Activated CD8-positive, alpha-beta memory T cell treated with anti-CD3 and anti-CD28 coated beads, Interleukin-2, amount 50 U/mL, for 24 hours (primary cell): ENCODE measurements at regions not wholly inside any gene's neighbourhood (a gene's known extent, or its start where the extent isn't known, plus 50 kb on each side); places are given as distances from the start of the nearest gene placed in this dataset.

Source experiments
- DNase-seq: peaks from one replicate; pipeline ENCODE4 v3.0.0-alpha.2; 2020; ENCODE audit errors: extremely low read depth

DNA sequence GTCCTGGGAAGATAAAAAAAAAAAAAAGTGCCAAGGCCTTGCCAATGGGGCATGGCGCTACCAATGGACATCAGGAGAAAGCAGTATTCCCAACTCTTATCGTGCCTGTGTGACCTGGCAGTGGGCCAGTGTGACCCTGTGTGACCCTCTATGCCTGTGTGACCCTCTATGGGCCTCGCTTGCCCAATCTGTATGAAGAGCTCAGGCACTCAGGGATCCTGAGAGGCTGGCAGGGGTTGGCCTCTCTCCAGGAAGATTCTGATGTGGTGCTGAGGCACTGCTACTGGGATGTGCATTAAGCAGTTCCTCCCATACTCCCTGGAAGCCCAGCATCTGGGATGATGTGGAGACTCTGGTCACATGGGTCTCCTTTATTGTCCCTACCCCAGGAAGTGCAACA, 179.2 kb downstream of the MACROH2A1 start:
- no peak for DNase-seq

DNA sequence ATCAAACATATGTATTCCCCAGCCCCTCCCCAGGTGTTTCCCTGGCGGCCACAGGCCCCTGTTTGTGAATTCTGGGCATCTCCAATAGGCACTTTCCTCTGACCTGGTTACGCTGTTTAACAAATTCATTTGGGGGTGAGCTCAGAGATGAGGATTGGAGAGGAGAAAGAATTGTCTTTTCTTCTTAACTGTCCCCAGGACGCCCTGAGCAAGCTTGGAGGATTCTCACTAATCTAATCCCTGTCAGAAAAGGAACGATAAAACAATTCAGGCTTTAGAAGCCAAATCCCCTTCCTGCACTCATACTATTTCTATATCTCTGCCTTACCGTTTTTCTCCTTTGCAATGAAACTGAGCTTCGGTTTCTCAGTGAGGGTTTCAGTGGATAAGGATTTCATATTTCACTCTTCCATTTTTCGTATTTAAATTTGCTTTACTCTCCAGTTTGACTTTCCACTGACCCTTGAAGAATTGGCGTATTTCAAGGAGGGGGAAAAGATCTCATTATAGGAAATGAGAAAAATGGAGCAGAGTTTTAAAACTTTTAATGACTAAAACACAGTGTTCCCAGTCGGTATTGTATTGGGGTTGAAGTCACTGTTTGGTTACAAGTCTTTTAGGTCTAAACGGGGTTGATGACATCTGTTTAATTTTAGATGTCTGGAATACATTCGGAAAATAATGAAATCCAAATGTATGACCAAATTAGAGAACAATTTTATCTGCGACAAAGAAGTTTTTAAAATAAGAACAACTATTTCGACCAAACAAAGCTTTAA, 180.1 kb downstream of the MACROH2A1 start:
- DNase-seq: no peak

DNA sequence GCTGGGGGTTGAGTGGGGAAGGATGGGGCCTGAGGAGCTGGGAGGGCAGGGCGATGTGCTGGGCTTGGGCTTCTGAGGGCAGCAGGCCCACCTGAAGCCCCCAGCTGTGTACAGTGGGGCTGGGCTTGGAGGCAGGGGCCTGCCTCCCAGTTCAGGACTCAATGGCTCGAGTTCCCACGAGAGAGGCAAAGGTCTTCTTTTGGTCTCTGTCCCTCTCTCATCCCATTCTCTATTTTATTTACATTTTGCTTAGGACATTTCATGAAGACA, 180.6 kb downstream of the MACROH2A1 start:
- DNase-seq: no peak

DNA sequence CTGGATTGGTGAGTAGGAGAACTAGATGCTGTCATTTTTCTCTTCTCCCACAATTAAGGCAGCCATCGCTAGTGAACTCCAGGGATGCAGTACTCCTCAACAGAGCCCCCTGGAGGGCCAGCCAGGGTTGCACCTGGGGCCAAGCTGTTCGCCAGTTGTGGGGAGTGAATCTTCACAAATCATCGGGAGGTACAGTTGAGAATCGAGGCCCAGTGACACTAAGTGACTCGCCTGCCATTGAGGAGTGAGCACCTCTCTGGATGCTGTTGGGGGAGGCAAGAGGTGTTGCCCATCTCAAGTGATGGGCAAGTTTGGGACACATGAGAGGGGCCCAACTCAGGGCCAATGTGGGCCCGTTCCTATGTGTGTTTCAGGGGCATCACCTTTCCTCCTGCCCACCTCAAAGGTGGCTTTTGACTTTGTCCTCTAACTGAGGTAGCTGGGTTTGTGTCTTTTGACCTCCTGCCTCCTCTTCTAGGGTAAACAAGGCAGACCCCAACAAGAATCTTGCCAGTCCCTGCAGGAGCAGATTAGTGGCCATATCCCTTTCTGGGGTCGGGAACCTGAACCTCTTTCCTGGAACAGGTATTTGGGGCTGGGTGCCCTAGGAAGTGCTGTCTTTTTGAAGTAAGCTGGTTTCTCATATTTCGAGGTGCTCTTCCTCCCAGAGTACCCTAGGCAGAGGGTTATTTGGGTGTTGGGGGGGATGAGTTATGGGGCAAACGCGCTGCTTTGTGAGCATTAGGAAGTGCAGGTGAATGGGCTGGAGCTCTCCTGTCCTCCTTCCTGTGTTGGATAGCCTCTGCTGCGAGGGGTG, 181.2 kb downstream of the MACROH2A1 start:
- DNase-seq: no peak

DNA sequence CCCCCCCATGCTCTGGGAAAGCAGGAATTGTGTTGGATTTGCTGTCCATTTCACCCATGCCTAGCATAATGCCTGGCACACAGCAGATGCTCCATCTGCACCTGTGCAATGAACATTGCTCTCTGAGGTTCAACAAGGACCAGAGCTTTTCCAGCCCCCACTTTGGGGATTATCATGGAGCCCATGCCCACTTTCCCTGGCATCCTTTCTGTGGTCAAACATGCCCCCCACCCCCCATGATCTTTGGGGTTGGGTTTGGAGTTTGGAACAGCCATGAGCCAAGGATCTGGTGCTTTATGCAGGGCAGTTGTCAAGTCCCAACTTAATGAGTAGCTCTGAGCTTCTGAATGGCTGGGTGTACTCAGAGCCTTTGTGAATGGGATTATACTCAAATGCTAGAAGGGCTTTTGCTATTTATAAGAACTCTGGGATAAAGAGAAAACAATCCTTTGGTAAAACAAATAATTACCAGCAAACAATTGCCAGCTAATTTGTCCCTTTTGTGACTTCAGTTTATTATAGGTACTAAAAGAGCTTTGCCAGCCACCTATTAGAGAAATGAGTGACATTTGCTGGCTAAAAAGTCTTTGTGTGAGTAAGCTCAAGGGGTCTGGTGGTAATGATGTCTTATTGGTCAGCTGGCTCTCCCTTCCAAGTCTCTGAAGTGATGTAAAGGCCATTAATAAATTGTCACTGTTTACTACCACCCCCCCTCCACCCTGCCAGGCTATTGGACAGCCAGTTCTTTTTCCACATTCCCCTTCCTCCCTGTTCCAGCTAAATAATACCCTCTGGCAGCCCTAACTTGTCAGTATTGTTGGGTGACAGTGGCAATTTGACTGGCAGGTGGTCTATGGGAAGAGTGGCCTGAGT, 182.3 kb downstream of the MACROH2A1 start:
- DNase-seq: no peak

DNA sequence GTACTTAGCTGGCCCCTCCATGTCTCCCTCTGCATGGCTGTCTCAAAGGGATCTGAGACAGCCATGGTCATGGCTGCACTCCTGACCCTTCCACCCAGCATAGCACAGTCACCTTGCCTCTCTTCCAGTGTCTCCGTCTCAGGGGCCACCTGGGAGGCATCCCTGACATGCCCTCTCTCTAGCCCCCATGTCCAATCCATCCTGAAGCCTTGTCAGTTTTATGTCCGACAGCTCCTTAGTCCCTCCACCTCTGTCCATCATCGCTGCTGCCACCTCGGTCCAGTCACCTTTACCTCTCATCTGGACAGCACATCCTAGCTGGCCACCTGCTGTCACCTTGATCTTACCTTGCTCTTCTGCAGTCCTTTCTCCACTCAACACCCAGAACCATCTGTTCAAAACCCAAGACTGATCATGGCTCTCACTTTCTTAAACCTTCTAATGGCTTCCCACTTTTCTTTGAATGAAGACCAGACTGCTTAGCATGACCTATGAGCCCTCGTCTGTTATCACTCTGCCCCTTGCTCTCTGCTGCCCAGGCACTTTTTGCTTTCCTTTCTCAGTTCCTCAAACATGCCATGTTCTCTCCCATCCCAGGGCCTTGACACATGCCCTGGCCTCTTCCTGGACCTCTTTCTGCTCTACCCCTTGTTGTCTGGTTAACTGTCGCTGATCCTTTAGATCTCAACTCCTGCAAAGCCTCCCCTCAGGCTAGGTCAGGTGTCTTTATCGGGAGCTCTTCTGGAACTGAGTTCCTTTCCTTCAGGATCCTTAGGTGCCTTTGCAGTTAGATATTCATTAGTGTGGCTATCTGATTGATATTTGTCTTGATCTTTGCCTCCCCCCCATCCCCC, 181.8 kb upstream of the PITX1 start:
- no peak for DNase-seq

DNA sequence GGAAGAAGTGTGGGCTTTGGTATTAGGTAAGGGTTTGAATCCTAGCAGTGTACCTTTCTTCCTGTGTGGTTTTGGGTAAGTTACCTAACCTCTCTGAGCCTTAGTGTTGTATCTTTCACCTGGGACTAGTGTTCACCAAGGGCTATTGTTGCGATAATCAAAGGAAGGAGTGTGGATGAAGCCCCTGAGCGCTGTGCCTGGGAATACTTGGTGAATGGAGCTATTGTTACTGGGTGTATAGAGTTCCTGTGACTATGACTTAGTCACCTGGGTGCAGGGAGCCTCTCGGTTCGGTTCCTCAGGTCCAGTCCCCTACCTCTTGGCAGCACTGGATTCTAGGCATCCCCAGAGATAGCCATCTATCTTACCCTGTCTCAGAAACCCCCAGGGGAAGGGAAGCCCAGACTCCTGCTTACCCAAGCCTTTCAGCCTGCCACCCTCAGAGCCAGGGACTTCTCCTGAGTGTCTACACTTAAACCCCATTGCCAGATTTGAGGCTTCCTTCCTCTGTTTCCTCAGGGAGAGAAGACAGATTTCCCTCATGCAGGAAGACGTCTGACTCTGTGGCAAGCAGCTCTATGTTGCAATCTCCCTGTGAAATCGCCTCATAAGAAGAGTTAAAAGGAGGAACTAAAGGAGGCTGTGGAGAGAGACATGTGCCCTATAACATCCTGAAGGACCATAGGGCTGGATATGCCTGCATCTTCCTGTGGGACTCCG, 181.0 kb upstream of the PITX1 start:
- no peak for DNase-seq

DNA sequence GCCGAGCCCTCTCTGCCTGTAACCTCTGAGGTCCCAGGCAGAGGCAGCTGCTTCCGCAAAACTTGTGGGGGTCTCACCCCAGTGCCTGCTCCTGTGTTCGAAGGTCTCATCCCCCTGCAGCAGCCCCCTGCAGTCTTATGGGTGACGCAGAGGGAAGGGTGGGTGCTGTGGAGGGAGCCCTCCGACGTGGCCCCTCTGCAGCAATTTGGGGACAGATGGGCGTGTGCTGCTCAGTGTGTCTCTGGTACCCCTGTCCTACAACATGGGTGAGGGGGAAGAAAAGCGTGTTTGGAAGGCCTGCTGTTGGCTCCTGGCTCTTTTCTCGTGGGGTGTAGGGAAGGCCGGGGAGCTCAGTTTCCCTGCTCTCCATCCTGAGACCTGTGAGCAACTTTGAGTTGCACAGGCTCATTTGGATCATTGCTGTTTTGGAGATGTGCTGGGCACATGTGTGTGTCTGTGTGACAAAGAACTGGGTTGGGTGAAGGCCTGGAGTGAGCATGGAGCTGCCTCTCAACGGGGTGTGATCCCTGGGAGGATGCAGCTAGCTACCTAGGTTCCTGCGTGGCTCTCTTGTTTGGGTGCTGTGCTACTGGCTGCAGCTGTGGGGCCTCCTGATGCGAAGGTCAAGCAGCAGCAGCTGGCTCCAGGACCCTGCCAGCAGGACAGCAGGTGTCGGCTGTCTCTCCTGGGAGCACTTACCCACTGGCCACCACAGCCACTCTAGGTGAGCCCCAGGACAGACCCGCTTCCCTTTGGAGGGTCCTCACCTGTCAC, 179.6 kb upstream of the PITX1 start:
- DNase-seq: no peak

DNA sequence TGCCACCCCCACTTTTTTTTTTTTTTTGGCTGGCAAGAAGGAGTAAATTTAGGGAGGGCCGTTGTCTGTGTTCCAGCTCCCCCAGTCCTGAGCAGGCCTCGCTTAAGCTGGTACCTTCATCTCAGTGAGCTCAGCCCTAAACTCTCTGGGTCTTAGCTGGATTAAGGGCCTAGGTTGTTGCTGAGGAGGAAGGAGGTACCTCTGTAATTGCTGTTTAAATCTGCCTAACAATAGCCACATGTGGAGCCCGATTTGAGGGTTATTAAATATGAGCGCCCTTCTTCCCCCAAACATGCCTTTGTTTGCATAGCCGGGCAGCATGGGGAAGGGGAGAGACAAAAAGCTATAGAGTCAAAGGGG, 179.0 kb upstream of the PITX1 start:
- no peak for DNase-seq

DNA sequence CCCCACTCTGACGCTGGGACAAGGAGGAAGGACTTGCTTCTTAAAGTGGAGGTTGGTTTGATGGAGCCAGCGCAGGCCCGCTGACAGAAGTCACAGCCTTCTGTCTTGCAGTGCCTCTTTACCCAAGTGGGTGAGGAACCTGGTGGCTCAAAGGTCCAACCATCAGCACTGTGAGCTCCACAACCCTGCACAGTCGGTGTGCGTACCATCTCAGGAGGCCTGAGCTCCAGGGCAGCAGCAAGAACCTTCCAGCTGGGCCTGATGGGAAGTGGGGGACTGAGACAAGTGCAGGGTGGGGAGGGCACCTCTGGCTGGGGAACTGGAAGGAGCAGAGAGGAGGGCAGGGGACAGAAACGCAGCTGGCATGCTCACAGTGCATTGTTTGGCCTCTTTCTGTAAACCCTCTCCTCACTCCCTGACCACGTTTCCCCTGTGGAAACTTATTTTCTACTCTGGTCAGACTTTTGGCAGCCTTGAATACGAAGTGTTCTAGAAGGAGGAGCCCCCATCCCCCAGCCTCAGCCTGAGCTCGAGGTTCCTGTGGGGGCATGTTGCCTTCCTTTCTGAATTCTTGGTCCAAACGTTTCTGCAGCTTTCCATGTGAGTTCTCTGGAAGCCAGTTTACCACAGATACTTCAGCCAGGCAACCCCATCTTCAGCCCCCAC, 178.5 kb upstream of the PITX1 start:
- no peak for DNase-seq

DNA sequence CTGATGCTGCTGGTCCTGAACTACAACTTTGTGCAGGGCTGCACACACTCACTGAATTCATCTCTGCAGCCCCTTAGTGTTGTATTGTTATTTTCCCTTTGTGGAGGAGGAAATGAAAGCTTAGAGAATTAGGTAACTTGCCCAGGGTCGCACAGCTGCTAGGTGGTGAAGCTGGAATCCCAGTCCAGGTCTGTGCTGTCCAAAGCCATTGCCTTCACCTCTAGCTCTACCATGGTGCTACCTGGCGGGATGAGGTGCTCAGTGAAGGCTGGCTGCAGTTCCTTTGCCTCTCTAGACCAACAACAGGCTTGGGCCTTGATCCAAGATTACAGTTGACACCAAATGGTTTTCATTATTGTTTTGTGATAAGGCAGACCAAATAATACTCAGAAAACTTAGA, 177.8 kb upstream of the PITX1 start:
- DNase-seq: no peak

DNA sequence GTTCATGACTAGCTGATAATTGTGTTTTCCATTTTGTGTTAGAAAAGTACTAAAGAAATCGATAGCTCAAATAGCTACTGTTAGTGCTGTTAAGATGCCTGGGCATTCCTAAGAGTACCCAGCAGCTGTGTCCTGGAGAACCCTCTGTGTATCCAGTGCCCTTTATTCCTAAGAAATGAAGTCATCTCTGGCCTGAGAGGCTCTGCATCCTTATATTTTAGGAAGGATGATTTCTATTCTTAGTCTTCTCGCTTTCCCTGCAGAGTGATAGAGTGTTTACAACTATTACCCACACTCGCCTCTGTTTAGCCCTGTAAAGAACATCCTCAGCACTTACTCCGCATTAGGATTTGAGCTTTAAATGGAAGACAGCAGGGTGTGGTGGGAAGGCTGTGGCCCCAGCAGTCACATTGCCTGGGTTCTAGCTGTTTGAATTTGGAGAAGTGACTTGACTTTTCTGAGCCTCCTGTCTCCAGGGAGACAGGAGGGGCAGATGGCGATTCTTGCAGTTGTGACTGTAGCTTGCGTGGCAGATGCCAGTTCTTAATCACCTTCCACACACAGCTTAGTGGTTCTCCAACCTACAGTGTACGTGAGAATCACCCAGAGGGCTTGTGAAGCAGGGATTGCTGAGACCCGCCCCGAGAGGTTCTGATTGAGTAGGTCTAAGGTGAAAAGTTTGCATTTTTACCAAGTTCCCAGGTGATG, 177.2 kb upstream of the PITX1 start:
- DNase-seq: no peak

DNA sequence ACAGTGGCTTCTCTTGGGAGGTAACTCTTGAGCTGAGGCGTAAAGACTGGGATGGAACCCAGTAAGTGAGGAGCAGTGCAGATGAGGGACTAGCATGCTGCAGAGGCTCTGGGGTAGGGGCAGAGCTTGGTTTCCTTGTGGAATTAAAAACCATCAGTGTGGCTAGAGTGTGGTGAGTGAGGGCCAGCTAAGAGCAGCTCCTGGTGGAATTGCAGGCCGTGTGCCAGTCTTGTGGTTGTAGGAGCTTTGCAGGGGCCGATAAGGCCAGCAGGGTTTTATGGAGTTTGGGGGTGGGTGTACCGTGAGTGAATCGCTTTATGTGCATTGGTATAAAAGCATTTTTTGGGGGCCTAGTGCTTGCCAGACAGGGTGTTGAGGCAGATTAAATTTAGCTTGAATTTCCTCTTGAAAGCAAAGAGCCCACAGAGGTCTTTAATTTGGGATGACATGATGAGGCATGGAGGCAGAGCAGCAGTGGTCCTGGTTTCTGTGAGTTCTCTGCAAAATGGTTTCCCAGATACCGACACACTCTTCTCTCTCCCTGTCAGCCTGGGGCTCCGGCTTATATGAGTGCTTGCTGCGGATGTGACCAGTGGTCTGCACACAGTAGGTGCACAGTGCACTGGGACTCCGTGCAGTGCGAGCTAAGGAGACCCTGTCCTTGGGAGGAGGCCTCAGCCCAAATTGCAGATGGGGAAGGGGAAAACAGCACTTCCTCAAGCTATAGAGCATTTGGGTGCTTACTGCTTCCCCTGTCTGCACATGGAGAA, 176.4 kb upstream of the PITX1 start:
- no peak for DNase-seq

DNA sequence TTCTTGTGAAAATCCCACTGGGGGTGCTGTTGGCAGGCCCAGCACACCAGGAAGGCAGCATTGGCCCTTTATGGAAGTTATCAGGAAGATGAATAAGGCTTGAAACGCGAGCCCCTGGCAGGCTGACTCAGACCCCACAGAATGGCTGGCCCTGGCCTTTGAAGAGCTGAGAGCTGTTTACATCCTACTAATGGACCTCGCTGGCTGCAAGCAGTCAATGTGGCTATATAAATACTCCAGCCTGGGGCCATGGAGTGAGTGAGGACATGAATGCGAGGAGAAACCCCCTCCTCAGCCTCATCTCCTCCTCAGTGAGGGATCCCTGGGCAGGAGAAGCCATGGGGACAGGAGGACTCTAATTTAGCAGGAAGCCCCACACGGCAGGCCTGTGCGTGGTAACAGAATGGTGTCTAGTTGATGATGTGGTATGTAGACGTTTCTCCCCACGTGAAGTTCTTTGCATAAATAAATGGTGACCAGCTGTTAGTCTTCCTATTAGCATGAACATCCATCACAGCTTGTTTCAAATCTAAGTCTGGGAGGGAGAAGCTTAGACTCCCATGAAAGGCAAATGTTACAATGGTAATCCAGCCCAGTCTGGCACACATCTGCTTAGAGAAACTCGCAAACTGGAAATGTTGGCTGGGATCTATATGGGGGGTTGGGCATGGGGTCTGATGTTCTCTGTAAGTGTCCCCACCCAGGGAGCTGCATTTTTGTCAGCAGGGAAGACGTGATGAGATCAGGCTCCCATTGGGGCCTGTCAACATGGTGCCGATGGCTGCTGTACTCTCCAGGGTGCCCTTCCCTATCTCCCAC, 175.1 kb upstream of the PITX1 start:
- DNase-seq: no peak

DNA sequence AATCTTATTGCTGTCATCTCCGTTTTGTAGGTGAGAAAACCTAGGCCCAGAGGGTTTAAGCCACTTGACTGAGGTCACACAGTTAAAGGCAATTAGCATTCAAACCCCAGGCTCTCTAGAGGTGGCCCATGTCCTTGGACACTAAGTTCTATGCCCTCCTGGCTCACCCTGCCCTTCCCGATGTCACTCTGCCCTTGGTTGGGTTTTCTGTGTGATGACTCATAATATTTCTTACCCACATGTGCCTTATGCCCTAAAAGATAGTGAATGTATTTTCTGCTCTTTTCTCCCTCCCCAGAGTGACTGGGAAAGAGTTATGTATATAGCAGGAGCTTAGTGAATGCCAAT, 174.5 kb upstream of the PITX1 start:
- no peak for DNase-seq

DNA sequence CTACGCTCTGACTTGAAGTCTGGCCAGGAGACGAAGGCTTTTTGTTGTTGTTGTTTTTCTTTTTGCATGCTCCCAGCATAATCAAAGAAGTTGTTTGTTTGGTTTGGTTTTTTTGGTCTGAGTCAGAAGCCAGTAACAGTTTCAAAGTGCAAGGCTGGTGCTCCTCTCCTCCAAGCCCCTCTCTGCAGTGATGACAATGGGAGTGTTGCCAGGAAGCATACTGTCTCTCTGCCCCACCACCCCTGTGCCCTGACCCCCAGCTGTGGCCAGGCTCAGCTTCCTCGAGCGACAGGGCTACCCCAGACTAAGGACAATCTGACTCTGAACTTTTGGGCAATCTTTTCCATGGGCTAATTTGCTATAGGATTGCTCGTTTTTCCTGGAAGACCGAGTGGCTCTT, 173.8 kb upstream of the PITX1 start:
- DNase-seq: no peak

DNA sequence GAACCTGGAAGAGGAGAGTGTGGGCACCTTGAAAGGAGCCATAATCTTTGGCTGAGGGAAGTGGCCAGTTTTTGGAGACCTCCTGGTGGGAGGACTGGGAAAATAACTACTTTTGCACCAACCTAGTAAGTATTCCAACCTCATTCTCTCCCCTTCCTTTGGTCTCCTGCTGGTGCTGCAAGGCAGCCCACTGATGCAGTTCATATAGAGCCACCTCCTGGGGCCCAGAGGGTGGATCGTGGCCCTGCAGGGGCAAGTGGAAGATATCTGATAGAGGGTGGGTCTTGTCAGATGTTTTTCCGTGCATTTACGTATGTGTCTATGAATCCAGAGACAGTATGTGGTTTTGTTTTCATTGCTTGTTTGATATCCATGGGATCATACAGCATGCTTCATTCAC, 172.8 kb upstream of the PITX1 start:
- no peak for DNase-seq
